ENCODE measurements at regions not wholly inside any gene's neighbourhood (a gene's known extent, or its start where the extent isn't known, plus 50 kb on each side); places are given as distances from the start of the nearest gene placed in this dataset.

DNA sequence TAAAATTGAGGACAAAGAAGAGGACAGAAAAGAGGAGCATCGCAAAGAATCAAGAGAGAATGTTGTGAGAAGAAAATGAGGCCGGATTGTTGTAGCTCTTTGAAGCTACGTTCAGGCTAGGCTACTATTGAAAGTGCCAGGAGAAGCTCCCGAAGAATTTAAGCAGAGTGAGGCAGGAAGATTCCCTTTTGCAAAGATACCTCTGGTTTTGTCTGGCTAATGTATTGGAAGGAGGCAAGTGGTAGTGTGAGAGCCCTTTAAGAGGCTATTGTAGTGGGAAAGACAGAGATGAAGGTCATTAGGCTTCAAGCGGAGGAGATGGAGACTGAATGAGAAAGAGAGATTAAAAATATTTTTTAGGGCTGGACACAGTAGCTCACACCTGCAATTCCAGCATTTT lies 476.9 kb upstream of the ADGRL2 start:
- no peaks in the 10 kb centered on the region for H3K36me3 Mint-ChIP-seq
- no peaks in the 10 kb centered on the region for H3K4me1 Mint-ChIP-seq
- no peak overlapping the region for H3K27ac Mint-ChIP-seq
- no peak for DNase-seq
- peaks cover 7% of the 10 kb centered on the region for H3K9me3 Mint-ChIP-seq (ENCODE audit: low read depth)
- H3K4me3 Mint-ChIP-seq: no peak overlapping the region
- no peak for ATAC-seq
- CTCF ChIA-PET: no interaction called here
- no peaks in the 10 kb centered on the region for H3K27me3 Mint-ChIP-seq

DNA sequence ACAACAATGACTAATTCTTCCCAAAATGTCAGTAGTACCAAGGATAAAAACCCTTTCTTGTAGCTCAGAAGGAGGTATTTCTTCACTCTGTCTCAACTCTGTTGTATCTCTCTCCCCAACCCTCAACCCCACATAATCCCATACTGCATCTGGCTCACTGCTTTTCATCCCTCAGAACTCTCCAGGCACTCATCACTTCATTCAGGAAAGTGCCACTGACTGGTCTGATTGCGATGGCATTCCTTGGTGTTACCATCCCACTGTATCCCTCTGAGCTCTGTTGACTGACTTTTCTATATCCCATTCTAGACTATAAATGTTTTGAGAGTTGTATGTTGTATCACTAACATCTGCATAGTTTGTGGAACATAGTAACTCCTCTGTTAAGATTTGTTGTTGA lies 483.5 kb upstream of the ADGRL2 start:
- Mint-ChIP-seq H3K27ac (no peak overlapping the region), H3K9me3 (ENCODE audit: low read depth) (no peaks in the 10 kb centered on the region), H3K4me3 (no peak overlapping the region), H3K4me1 (no peaks in the 10 kb centered on the region), H3K27me3 (no peaks in the 10 kb centered on the region), H3K36me3 (no peaks in the 10 kb centered on the region)
- CTCF ChIA-PET: no interaction called here
- ATAC-seq: no peak
- no peak for DNase-seq

DNA sequence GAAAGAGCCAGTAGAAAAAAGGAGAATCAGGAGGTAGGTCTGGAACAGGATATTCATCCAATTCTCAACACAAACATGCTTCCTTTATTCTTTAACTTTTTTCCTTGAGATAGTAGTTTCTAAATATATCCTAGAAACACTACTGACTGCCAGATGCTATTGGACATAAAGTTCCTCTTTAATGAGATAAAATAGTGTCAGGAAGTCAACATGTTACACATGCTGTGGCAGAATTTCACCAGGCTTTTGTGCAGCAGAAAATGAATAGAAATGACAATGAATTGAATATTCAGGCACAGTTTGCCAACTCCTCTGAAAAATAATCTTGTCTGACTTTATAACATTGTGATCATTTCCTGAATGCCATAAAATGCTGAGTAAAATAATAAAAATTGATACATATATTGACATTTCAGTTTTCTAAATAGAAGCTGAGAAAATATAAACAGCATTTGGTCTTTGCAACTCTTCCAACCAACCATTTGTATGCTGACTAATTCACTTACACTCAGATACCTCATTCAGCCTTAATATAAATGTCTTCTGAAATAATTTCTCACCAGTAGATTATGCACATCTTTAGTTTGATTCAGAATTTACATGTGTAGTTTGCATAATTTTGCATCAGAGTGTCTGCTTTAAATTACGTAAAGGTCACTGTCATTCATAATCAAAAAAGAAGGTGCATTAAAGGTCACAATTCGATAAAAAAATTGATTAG lies 486.1 kb upstream of the ADGRL2 start:
- CTCF ChIA-PET: no interaction called here
- Mint-ChIP-seq H3K27ac (no peak overlapping the region), H3K36me3 (no peaks in the 10 kb centered on the region), H3K4me3 (no peak overlapping the region), H3K4me1 (no peaks in the 10 kb centered on the region), H3K9me3 (ENCODE audit: low read depth) (no peaks in the 10 kb centered on the region), H3K27me3 (no peaks in the 10 kb centered on the region)
- no peak for ATAC-seq
- DNase-seq: no peak

GRCh38 chr1:81313289-81313688 lies 487.4 kb upstream of the ADGRL2 start:
- CTCF ChIA-PET: no interaction called here

DNA sequence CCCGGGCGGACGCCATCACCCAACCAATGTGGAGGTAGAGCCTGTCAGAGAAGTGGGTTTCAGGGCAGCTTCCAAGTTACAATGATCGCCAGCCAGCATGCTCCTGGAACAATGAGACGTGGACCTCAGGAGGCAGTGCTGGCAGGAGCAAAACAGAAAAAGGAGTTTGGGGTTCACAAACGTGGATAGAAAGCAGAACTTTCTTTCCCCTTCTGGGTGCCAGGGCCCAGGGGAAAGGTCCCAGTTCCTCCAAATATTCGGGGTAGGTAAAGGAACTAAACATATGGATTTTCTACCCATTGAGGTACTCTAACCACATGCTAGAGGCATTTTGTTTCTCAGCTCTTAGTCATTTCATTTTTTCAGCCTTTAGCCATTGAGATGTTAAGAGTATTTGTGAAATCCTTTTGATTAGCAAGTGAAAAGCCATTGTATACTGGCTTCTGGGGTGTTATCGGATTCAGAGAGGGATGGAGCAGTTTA lies 488.4 kb upstream of the ADGRL2 start:
- H3K9me3 Mint-ChIP-seq (ENCODE audit: low read depth): peaks cover 2% of the 10 kb centered on the region
- H3K4me1 Mint-ChIP-seq: no peaks in the 10 kb centered on the region
- no peak for ATAC-seq
- H3K36me3 Mint-ChIP-seq: no peaks in the 10 kb centered on the region
- no peak for DNase-seq
- no peaks in the 10 kb centered on the region for H3K27me3 Mint-ChIP-seq
- no peak overlapping the region for H3K27ac Mint-ChIP-seq
- no peak overlapping the region for H3K4me3 Mint-ChIP-seq
- CTCF ChIA-PET: no interaction called here

More at GRCh38 chr1:81313289-81313688, 487.4 kb upstream of the ADGRL2 start:
- DNase-seq: no peak
- peaks cover 2% of the 10 kb centered on the region for H3K9me3 Mint-ChIP-seq (ENCODE audit: low read depth)
- no peak overlapping the region for H3K4me3 Mint-ChIP-seq
- no peak for ATAC-seq
- no peak overlapping the region for H3K27ac Mint-ChIP-seq
- H3K36me3 Mint-ChIP-seq: no peaks in the 10 kb centered on the region
- no peaks in the 10 kb centered on the region for H3K27me3 Mint-ChIP-seq
- H3K4me1 Mint-ChIP-seq: no peaks in the 10 kb centered on the region

- no peaks in the 10 kb centered on the region for H3K4me1 Mint-ChIP-seq
- H3K36me3 Mint-ChIP-seq: no peaks in the 10 kb centered on the region
- ATAC-seq (no peak), DNase-seq (no peak)
- no peak overlapping the region for H3K4me3 Mint-ChIP-seq
- CTCF ChIA-PET: no interaction called here
- no peak overlapping the region for H3K27ac Mint-ChIP-seq
- peaks cover 2% of the 10 kb centered on the region for H3K9me3 Mint-ChIP-seq (ENCODE audit: low read depth)
- H3K27me3 Mint-ChIP-seq: no peaks in the 10 kb centered on the region
These were observed 490.5 kb upstream of the ADGRL2 start for GRCh38 chr1:81310250-81310649.

DNA sequence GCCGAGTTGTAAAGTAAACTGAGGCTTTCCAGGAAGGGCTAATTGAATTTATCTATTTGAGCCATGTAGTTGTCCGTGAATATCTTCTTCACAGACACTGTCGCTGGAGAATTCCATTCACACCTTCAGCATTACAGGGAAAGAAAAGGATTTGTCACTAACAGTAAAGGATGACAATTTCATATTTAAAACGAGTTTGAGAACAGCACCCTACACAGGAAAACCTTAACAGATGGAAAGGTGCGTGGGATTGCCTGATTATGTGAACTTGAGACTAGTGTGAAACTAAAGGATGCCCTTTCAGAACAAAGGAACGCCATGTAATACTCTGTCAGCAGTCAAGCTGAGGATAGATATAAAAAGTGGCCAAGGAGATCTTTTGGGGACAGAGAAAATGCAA lies 492.5 kb upstream of the ADGRL2 start:
- H3K27ac Mint-ChIP-seq: no peak overlapping the region
- DNase-seq (no peak), ATAC-seq (no peak)
- CTCF ChIA-PET: no interaction called here
- peaks cover 2% of the 10 kb centered on the region for H3K9me3 Mint-ChIP-seq (ENCODE audit: low read depth)
- H3K4me1 Mint-ChIP-seq: no peaks in the 10 kb centered on the region
- H3K27me3 Mint-ChIP-seq: no peaks in the 10 kb centered on the region
- H3K36me3 Mint-ChIP-seq: no peaks in the 10 kb centered on the region
- H3K4me3 Mint-ChIP-seq: no peak overlapping the region

GRCh38 chr1:81307786-81308185 lies 492.9 kb upstream of the ADGRL2 start:
- ATAC-seq (no peak), DNase-seq (no peak)
- Mint-ChIP-seq H3K9me3 (ENCODE audit: low read depth) (peaks cover 5% of the 10 kb centered on the region), H3K4me1 (no peaks in the 10 kb centered on the region), H3K36me3 (no peaks in the 10 kb centered on the region), H3K4me3 (no peak overlapping the region), H3K27me3 (no peaks in the 10 kb centered on the region), H3K27ac (no peak overlapping the region)
- CTCF ChIA-PET: no interaction called here

- DNase-seq (no peak), ATAC-seq (no peak)
- Mint-ChIP-seq H3K9me3 (ENCODE audit: low read depth) (peaks cover 7% of the 10 kb centered on the region), H3K4me3 (no peak overlapping the region), H3K4me1 (no peaks in the 10 kb centered on the region), H3K36me3 (no peaks in the 10 kb centered on the region), H3K27me3 (no peaks in the 10 kb centered on the region), H3K27ac (no peak overlapping the region)
- CTCF ChIA-PET: no interaction called here
These were observed 494.7 kb upstream of the ADGRL2 start for GRCh38 chr1:81305997-81306452.

- no peaks in the 10 kb centered on the region for H3K27me3 Mint-ChIP-seq
- ATAC-seq (no peak), DNase-seq (no peak)
- no peak overlapping the region for H3K27ac Mint-ChIP-seq
- no peaks in the 10 kb centered on the region for H3K4me1 Mint-ChIP-seq
- no peak overlapping the region for H3K4me3 Mint-ChIP-seq
- CTCF ChIA-PET: no interaction called here
- H3K9me3 Mint-ChIP-seq (ENCODE audit: low read depth): peaks cover 9% of the 10 kb centered on the region
- H3K36me3 Mint-ChIP-seq: no peaks in the 10 kb centered on the region
These were observed 496.5 kb upstream of the ADGRL2 start for GRCh38 chr1:81304187-81304586.

GRCh38 chr1:81299892-81300291 lies 500.8 kb upstream of the ADGRL2 start:
- no peak for DNase-seq
- Mint-ChIP-seq H3K4me3 (no peak overlapping the region), H3K36me3 (no peaks in the 10 kb centered on the region), H3K9me3 (ENCODE audit: low read depth) (peaks cover 7% of the 10 kb centered on the region), H3K27ac (no peak overlapping the region), H3K27me3 (no peaks in the 10 kb centered on the region), H3K4me1 (no peaks in the 10 kb centered on the region)
- no peak for ATAC-seq
- CTCF ChIA-PET: no interaction called here

- Mint-ChIP-seq H3K27ac (no peak overlapping the region), H3K36me3 (no peaks in the 10 kb centered on the region), H3K27me3 (no peaks in the 10 kb centered on the region), H3K4me1 (no peaks in the 10 kb centered on the region), H3K4me3 (no peak overlapping the region), H3K9me3 (ENCODE audit: low read depth) (peaks cover 7% of the 10 kb centered on the region)
- ATAC-seq (no peak), DNase-seq (no peak)
- CTCF ChIA-PET: no interaction called here
These were observed 502.5 kb upstream of the ADGRL2 start for GRCh38 chr1:81298266-81298665.

DNA sequence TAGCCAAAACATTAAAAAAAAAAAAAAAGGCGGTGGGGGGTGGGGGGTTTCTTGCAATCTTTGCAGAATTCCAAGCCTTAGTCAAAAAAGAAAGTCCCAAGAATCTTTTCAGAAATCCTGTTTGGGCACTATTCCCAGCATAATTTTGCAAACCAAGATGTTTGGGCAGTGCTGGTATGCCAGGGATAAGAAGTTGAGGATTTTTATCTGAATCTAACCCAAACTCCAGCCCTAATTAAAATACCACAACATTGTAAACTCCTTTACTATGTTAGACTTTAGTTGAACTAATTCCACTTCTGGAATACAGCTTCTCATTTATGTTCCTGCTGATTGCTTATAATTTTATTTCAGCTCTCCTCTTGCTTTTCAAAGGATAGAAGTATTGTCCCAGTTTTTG lies 504.1 kb upstream of the ADGRL2 start:
- ATAC-seq (no peak), DNase-seq (no peak)
- no peak overlapping the region for H3K27ac Mint-ChIP-seq
- CTCF ChIA-PET: no interaction called here
- peaks cover 4% of the 10 kb centered on the region for H3K9me3 Mint-ChIP-seq (ENCODE audit: low read depth)
- H3K4me3 Mint-ChIP-seq: no peak overlapping the region
- H3K36me3 Mint-ChIP-seq: no peaks in the 10 kb centered on the region
- no peaks in the 10 kb centered on the region for H3K27me3 Mint-ChIP-seq
- no peaks in the 10 kb centered on the region for H3K4me1 Mint-ChIP-seq

GRCh38 chr1:81290326-81290725 lies 510.4 kb upstream of the ADGRL2 start:
- CTCF ChIA-PET: no interaction called here
- ATAC-seq (no peak), DNase-seq (no peak)
- Mint-ChIP-seq H3K27me3 (no peaks in the 10 kb centered on the region), H3K9me3 (ENCODE audit: low read depth) (peaks cover 5% of the 10 kb centered on the region), H3K36me3 (no peaks in the 10 kb centered on the region), H3K27ac (no peak overlapping the region), H3K4me3 (no peak overlapping the region), H3K4me1 (no peaks in the 10 kb centered on the region)

GRCh38 chr1:81288689-81289088 lies 512.0 kb upstream of the ADGRL2 start:
- ATAC-seq: no peak
- Mint-ChIP-seq H3K4me1 (no peaks in the 10 kb centered on the region), H3K4me3 (no peak overlapping the region), H3K36me3 (no peaks in the 10 kb centered on the region), H3K9me3 (ENCODE audit: low read depth) (peaks cover 6% of the 10 kb centered on the region), H3K27ac (no peak overlapping the region), H3K27me3 (no peaks in the 10 kb centered on the region)
- DNase-seq: no peak
- CTCF ChIA-PET: no interaction called here

Measured in activated CD8-positive, alpha-beta memory T cell treated with anti-CD3 and anti-CD28 coated beads, Interleukin-2, amount 10 ng/mL, durations not matched to agents 7 days and 5 days (primary cell).